Nucleus accumbens (tissue), 56 donors: ENCODE measurements at regions not wholly inside any gene's neighbourhood (a gene's known extent, or its start where the extent isn't known, plus 50 kb on each side); places are given as distances from the start of the nearest gene placed in this dataset.

Experiments used
- DNase-seq, 56 donors: peaks; one replicate each; lab custom pipeline; 2025; lab: John Stamatoyannopoulos, UW

DNA sequence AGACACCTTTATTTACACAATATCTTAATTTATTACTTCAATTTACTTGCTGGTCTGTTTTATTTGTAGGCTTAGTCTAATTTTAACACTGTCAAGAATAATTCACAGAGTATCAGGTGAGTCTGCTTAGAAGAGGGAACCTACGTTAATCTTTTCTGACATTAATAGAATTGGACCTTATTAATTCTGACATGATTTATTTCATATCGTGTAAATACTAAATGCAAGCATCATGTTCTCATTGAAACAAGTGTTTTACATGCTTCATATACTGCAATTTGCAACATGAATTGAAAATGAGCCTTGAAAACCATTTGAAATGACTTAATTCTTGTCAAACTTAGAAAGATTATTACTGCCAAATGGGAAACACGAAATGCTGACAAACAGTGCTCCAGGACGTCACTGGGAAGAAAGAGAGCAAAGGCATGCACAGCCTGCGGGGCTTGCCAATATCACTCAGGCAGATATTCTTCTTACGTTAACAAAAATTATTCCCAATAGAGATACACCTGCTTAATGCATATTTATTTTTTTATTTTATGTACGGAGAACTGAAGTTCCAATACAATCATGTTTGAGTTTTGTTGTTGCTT is 282.0 kb upstream of the AKR1E2 start:
- no peak for DNase-seq

DNA sequence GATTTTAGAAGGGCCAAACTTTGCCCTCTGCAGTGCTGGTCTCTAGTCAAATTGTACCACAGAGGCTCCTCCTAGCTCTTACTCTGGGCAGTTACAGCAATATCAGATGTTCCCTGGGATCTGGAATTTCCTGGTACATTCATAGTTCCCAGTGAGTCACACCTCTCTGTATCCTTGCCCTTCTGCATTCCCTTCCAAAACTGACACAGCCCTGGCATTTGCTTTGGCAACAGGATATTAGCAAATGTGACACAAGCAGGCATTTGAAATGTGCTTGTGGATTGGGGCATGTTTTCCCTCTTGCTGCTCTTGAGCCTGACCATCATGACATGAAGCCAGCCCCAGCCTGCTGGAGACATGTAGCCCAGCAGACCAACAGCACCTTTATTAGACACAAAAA is 284.7 kb upstream of the AKR1E2 start:
- no peak for DNase-seq

DNA sequence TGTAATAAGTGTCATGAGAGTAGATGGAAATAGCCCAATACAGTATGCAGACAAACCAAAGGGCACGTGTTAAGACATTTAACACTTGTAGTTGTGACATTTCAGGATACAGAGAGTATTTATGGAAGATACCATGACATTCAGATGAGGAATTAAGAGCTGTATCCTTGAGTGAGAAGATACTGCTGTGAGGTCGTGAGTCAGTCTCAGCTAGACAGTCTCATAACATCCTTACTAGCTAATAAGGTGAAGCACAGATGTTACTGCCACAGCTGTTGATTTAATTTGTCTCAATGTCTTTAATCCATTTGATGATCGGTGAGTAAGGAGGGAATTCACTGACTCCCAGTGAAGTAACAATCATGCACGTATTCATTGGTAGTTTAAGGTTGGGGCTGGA is 288.0 kb upstream of the AKR1E2 start:
- DNase-seq = no peak

DNA sequence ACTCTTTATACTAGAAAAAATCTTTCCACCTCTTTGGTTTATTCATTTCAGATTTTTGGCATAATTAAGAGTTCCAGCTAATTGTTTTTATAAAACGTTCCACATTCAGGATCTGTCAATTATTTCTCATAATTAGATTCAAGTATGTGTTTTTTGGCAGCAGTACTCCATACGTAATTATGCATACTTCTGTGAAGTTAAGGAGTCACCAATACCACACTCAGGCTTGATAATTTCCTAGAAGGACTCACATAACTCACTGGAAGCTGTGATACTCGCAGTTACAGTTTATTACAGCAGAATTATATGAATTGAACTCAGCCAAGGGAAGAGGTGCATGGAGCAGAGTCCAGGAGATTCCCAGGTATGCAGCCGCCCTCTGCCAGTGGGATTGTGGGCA is 290.5 kb upstream of the AKR1E2 start:
- DNase-seq = no peak

DNA sequence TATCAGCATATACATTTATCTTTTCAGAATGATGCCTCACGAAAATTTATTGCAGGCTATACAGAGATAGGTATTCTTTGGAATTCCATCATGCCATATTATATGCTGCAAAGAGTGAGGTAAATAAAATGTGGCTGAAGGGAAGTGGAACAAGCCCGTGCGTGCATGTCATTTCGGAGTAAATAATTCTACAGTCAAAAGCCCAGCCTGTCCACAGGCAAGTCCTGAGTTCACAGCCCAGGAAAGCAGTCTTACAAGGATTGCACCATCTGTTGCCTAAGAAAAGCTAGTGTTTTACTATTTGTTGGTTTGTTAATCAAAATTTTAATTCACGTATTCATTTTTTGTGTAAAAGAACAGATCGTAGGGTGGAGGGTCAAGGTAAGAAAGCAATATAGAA is 292.4 kb upstream of the AKR1E2 start:
- no peak for DNase-seq

DNA sequence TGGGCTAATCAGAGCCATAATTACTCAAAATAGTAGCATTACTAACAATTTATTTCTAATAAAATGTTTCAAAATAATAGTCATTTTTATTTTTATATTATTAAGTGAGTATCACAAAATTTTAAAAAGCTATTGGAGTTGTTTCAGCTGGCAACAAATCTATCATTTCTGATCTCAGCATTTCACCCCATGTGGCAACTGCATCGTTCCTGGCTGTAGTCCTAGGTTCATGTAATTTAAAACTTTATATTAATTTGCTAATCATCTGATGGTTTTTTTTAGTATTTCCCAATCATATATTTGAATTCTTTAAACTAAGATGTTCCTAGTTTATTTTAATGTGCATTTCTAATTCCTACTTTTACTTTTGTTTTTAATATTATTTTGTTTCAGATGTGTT is 293.0 kb upstream of the AKR1E2 start:
- DNase-seq = no peak

DNA sequence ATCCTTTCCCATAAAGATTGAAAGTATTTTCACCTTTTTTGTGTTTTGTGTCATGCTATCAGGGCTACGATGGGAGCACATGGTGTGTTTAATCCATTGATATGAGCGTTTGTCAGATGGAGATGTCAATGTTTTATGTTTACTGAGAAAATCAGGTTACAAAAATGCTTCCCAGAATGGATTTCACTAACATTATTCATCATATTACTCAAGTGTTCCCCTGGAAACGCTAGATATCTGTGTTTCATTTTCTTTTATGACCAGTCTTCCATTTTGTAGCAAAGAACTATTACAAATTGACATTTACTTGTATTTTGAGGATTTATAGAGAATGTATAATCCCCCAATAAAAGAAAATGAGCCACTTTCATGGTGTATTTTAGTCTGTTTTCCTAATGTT is 293.5 kb upstream of the AKR1E2 start:
- no peak for DNase-seq

DNA sequence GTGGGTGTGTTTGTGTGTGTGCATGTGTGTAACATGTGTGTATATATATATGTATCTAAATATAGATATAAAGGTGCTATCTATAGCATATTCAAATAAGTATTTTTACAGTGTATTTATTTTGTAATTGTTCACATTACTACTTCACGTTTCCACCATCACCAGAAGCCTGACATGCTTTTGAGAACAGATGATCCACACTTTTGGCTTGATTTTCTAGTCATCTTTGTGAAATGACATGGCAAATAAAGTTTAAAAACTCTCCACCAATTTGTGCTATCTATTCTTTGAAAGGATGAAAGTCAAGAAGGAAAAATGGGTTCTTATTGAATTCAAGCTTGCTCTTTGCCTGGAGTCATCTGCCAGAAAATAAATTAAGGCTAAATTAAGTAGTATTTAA is 294.0 kb upstream of the AKR1E2 start:
- DNase-seq = no peak

DNA sequence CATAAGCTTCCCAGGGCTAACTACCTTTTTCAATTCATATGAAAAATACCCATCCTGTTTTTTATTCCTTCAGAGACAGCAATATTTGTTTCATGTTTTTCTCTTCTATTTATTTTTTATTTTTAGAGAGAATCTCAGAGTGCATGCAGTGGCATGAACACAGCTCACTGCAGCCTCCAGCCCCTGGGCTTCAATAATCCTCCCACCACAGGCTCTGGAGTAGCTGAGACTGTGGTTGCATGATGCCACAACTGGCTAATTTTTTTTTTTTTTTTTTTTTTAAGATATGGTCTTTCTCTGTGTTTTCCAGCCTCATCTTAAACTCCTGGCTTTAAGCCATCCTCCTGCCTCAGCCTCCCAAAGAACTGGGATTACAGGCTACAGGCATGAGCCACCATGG is 296.7 kb upstream of the AKR1E2 start:
- DNase-seq = no peak

DNA sequence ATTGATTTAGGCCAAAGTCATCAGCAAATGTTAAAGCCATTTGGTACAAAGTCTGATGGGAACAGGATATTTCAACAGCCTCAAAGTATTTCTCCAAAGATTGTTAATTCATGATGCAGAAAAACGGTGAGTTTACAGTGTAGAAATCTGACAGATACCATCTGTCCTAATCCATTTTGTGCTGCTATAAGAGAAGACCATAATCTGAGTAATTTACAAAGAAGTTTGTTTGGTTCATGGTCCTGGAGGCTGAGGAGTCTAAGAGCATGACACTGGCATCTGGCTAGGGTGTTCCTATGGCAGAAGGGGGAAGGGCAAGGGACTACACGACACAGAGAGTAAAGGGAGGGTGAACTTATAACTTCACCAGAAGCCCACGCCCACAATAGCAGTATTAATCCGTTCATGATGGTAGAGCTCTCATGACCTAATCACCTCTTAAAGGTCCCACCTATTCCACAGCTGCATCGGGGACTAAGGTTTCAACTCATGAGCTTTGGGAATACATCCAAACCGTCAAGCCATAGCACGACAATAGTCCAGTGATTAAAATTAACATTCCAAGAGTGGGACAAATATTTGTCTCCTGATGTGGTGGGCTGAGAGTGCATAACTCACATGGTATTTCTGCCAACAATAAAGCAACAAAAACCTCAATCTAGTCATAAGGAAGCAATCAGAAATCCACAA is 298.6 kb upstream of the AKR1E2 start:
- no peak for DNase-seq

DNA sequence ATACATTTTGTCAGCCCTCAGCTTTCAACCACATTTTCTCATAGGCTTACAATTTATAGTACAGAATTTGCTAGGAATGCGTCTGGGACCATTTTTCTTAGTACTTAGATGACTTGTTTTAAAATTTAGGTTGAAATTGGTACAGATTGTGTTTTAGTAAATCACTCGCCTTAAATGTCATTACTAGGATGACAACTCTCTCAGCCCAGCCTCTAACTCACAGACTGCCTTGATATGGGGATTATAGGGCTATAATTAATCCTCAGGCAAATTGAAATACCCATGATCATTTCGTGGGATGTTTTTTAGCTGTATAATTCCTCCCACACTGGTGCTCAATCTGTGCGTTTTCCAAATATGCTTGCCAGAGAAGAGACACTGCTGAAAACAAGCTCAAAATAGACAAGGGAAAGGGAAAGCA is 299.7 kb upstream of the AKR1E2 start:
- no peak for DNase-seq

DNA sequence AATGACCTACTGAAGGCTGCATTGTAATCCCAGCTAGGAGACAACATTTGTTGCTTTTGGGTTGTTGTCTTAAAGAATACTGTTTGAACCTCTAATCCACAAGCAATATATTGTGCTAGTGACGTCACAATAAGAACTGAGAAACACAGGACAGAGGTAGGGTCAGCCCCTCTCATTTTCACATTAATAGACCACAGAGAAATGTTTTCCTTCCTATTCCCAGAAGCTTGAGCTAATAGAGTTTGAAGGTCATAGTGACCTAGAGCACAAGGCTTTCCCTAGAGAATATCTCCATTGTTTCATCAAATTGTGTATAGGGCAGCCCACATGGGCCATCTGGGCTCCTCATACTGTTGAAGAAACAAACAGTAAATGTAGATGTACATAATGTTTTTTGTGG is 300.9 kb upstream of the AKR1E2 start:
- DNase-seq = no peak

DNA sequence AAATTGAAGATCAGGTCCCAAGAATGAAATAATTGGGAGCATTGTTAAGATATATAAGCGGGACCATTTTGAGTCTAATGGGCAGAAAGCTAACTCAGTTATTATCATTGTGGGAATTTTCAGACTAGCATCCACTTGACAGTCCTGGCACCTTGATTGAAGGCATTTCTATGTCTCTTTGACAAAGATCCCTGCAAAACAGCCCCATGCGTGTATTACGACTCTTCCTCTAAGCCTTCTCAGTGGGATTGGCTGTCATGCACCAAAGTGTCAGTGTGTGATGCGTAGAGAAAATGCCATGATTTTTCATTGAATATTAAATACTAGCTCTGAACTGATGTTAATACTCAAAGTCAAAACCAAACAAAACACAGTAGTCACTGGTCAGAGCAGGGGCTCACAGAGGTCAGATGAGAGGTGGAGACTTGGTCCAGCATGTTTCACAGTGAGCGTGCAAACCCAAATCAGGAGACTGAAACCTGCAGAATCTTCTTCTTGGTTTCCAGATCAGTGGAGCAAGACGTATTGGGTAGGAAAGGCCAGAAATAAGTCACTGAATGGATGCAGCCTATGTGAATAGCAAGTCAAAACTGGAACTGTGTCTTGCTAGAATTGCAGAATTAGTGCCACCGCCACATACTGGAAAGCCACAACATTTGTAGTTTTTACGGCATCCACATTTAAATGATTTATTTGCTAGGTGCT is 303.6 kb upstream of the AKR1E2 start:
- no peak for DNase-seq

DNA sequence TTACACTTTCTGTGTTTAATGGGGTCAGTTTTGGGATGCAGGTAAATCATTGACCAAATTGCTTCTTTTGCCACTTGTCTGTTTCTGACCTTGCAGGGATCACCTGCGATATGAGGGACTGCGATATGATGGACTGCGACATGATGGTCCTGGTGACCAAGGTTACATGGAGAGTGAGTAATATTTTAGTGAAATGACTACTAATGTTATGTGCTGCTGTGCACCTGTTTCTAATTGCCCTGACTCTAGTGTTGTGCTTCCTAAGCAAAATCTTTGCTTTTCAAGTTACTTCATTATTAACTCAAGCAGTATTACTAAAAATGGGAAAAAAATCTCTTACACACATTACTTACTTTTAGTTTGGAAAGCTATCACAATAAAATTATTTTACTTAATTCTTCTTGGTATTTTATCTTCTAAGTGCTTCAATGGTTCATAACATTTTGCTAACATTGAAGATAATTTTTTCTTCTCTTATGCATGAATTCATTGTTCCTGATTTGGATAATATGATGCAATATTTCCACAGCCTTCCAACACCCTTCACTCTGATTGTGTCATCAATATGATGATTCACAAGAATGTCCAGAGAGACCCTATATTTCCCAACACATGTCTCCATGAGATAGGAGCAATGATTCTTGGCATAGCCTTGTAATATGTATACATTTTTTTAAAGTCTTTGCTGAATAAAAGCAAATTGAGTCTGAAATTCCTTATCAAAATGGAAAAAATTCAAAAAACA is 306.2 kb upstream of the AKR1E2 start:
- no peak for DNase-seq

DNA sequence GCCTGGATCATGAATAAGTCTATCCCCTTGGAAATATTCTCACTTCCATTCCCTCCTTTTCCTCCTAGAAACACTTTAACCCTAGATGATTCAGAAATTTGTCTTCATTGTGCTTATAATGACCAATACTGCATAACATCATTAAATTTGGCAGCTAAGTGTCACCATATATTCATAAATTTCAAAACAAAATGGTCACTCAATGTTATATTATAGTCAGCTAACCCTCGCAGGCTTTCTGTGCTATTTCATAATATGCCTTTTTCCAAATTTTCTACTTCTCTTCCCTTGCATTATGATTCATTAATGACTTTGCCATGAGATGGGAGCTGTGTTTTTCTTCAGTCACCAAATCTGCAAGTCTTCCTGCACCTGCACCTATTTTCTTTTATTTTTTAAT is 308.3 kb upstream of the AKR1E2 start:
- no peak for DNase-seq

DNA sequence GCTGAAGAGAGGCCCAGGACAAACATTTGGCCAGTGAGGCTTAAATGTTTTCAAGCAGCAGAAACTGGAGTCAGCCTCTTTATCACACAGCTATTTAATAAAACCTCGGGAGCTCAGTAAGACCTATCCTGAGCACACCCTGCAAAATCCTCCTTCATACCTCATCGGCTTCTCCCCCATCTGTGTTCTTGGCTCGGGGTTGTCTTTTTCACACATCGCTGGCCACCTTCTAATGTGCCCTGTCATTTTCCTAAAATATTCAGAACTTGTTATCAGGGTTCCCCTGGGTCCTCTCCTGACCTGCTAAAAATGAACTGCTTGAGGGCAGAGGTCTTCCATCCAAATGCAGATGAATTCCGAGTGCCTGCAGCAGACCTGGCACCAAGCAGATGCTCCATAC is 310.3 kb upstream of the AKR1E2 start:
- no peak for DNase-seq

DNA sequence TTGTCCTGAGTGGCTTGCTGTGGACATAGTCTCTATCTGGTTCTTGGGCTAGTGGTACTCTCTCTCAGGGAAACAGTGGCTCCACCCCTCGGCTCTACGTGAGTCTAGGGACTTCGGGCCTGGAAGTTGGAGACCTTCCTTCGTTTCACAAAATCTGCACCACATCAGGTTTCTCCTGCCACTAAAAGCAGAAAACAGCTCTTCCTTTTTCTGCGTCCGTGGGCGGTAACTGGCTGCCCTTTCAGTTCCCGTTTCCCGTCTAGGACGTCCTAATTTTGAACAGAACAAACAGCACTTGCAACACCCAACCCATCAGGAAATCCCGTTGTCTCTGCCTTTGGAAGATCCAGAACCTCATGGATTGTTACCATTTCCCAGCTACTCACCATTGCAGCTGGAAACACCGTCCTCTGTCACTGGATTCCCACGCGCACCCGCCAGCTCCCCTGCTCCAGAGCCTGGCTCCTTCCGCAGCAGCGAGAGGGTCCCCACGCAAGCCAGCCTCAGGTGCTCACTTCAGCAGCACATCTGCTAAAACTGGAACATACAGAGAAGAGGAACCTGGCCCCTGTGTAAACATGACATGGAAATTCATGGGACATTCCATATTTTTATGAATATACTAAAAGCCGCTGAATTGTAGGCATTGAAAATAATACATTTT is 311.4 kb upstream of the AKR1E2 start:
- DNase-seq = peak in 16 of 56 donors; percentile 1 to 42 (median 8)

DNA sequence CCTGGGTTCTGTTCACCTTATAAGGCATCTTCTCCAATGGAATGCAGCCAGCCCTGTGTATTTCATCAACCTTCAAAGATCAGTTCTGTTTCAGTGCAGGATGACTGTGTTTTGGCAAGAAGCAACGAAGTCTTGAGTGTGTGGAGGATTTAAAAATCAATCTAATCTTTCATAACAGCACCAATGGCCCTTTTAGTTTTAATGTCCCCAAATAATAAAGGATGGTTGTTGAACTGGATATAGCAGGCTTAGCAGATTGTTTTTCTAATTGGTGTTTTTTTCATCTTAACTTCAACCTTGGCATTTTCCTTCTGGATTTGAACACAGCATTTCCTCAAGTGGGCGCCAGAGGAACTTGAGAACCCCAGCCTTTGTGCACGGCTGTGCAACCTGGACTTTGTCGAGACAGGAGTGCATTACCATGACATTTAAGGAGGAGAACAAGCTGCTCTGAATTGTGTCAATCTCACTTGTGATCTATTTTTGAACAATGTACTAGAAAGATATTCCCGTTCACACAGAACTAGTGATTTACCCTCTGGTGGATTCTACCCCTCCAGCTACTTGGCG is 313.3 kb upstream of the AKR1E2 start:
- no peak for DNase-seq

DNA sequence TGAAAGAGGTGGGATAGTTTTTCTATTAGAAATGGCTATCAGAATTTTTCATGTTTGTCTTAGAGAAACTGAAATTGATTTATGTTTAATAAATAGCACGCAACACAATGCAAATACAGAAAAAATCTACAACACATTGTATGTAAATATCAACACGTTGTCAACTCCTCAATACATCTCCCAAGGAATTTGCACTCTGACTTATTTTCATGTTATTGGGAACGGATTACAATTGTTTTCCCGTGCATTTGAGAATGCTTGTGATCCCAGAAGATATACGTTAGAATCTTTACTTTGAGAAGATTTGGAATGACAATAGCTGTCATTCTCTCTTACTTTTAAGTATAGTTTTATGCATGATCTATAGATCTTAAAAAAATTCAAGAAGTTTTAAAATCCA is 313.8 kb upstream of the AKR1E2 start:
- no peak for DNase-seq

DNA sequence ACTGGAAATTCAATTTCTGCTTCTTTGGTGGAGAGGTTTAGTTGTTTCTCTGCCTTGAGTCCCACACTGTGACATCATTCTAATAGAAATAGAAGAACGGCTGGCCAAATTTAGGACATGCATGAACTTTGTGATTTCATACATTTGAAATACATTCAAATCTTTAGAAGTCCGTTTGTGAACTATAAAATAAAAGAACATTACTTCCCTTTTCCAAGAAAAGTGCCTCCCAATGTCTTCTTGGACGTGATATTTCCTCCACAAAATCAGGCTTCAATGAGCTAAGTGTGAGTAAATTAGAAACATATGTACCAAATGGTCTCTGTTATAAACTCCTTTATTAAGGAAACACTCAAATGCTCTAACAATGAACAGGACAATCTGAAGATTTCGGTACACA is 314.5 kb upstream of the AKR1E2 start:
- DNase-seq = no peak

DNA sequence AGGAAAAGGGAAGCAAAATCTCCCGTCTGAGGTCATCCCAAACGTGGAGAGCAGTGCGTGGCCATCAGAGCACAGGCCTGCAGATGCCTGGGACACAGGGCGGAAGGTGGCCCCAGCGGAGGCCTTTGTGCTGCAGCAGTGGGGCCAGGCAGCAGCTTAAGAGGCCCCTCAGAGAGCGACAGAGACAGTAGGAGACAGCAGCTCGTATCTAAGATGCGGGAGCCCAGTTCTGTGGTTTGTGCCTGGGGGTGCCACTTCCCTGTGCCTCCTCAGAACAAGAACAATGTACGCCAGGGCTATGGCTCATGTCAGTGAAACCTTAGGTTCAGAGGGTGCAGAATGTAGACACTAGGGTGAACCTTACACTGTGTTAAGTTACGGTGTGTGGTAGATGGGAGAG is 316.6 kb upstream of the AKR1E2 start:
- DNase-seq = no peak
